Effector memory CD4-positive, alpha-beta T cell (primary cell): ENCODE measurements at regions not wholly inside any gene's neighbourhood (a gene's known extent, or its start where the extent isn't known, plus 50 kb on each side); places are given as distances from the start of the nearest gene placed in this dataset.

Source experiments
- DNase-seq, 3 donors: peaks; one replicate each; pipeline ENCODE4 v3.0.0-alpha.2; 2020
- H3K27ac ChIP-seq: 2 replicates; pipeline ENCODE4 v1.7.0; 2013; ENCODE audit warnings: mild to moderate bottlenecking, low read length, moderate library complexity; ENCODE audit not compliant: insufficient read depth, poor library complexity, severe bottlenecking
- H3K27me3 ChIP-seq: replicated peaks from 2 replicates; pipeline ENCODE4 v1.7.0; 2013; ENCODE audit warnings: mild to moderate bottlenecking, low read length; ENCODE audit not compliant: insufficient read depth, control insufficient read depth, poor library complexity, severe bottlenecking
- H3K36me3 ChIP-seq: 2 replicates; pipeline ENCODE4 v1.7.0; 2013; ENCODE audit warnings: mild to moderate bottlenecking, low read length, moderate library complexity; ENCODE audit not compliant: control insufficient read depth, insufficient read depth
- H3K4me1 ChIP-seq: 2 replicates; pipeline ENCODE4 v1.7.0; 2013; ENCODE audit warnings: low read length, mild to moderate bottlenecking; ENCODE audit not compliant: control insufficient read depth, insufficient read depth, poor library complexity, severe bottlenecking
- H3K4me3 ChIP-seq: 2 replicates; pipeline ENCODE4 v1.7.0; 2013; ENCODE audit warnings: low read length, low read depth, mild to moderate bottlenecking; ENCODE audit not compliant: insufficient read depth, poor library complexity, severe bottlenecking
- H3K9me3 ChIP-seq: 2 replicates; pipeline ENCODE4 v1.7.0; 2013; ENCODE audit warnings: mild to moderate bottlenecking, low read length, moderate library complexity; ENCODE audit not compliant: control insufficient read depth

- no peak overlapping the region for H3K4me3 ChIP-seq
- H3K27me3 ChIP-seq, result no peaks in the 10 kb centered on the region
- H3K4me1 ChIP-seq, result no peaks in the 10 kb centered on the region
- H3K27ac ChIP-seq, result no peak overlapping the region
- no peaks in the 10 kb centered on the region for H3K9me3 ChIP-seq
- no peaks in the 10 kb centered on the region for H3K36me3 ChIP-seq
- no peak for DNase-seq
Observed at GRCh38 chr6:156616495-156616894, 160.7 kb upstream of the ARID1B start.

GRCh38 chr6:156613996-156614395, 163.2 kb upstream of the ARID1B start:
- H3K4me3 ChIP-seq, result no peak overlapping the region
- H3K4me1 ChIP-seq, result no peaks in the 10 kb centered on the region
- DNase-seq, result no peak
- H3K36me3 ChIP-seq, result no peaks in the 10 kb centered on the region
- no peak overlapping the region for H3K27ac ChIP-seq
- no peaks in the 10 kb centered on the region for H3K27me3 ChIP-seq
- H3K9me3 ChIP-seq, result no peaks in the 10 kb centered on the region

- Histone ChIP-seq H3K4me1 (no peaks in the 10 kb centered on the region), H3K27me3 (no peaks in the 10 kb centered on the region), H3K27ac (no peak overlapping the region), H3K9me3 (no peaks in the 10 kb centered on the region), H3K36me3 (no peaks in the 10 kb centered on the region), H3K4me3 (no peak overlapping the region)
- DNase-seq, result no peak
Observed at GRCh38 chr6:156612361-156612760, 164.8 kb upstream of the ARID1B start.

- Histone ChIP-seq H3K9me3 (no peaks in the 10 kb centered on the region), H3K27me3 (no peaks in the 10 kb centered on the region), H3K27ac (no peak overlapping the region), H3K36me3 (no peaks in the 10 kb centered on the region), H3K4me3 (no peak overlapping the region), H3K4me1 (no peaks in the 10 kb centered on the region)
- no peak for DNase-seq
Observed at GRCh38 chr6:156602066-156602385, 175.2 kb upstream of the ARID1B start.

- no peaks in the 10 kb centered on the region for H3K27me3 ChIP-seq
- DNase-seq, result no peak
- H3K36me3 ChIP-seq, result no peaks in the 10 kb centered on the region
- no peak overlapping the region for H3K27ac ChIP-seq
- H3K4me3 ChIP-seq, result no peak overlapping the region
- H3K4me1 ChIP-seq, result no peaks in the 10 kb centered on the region
- H3K9me3 ChIP-seq, result no peaks in the 10 kb centered on the region
Observed at GRCh38 chr6:156601152-156602065, 175.8 kb upstream of the ARID1B start.

- no peak for DNase-seq
- Histone ChIP-seq H3K4me3 (no peak overlapping the region), H3K27me3 (no peaks in the 10 kb centered on the region), H3K27ac (no peak overlapping the region), H3K9me3 (no peaks in the 10 kb centered on the region), H3K36me3 (no peaks in the 10 kb centered on the region), H3K4me1 (no peaks in the 10 kb centered on the region)
Observed at GRCh38 chr6:156600678-156601077, 176.5 kb upstream of the ARID1B start.

GRCh38 chr6:156599978-156600590, 177.1 kb upstream of the ARID1B start:
- Histone ChIP-seq H3K36me3 (no peaks in the 10 kb centered on the region), H3K4me3 (no peak overlapping the region), H3K4me1 (no peaks in the 10 kb centered on the region), H3K27me3 (no peaks in the 10 kb centered on the region), H3K27ac (no peak overlapping the region), H3K9me3 (no peaks in the 10 kb centered on the region)
- DNase-seq, result no peak

- Histone ChIP-seq H3K36me3 (no peaks in the 10 kb centered on the region), H3K4me1 (no peaks in the 10 kb centered on the region), H3K9me3 (no peaks in the 10 kb centered on the region), H3K27me3 (no peaks in the 10 kb centered on the region), H3K27ac (no peak overlapping the region), H3K4me3 (no peak overlapping the region)
- no peak for DNase-seq
Observed at GRCh38 chr6:156599366-156599765, 177.8 kb upstream of the ARID1B start.

GRCh38 chr6:156598855-156599180, 178.4 kb upstream of the ARID1B start:
- Histone ChIP-seq H3K9me3 (no peaks in the 10 kb centered on the region), H3K27me3 (no peaks in the 10 kb centered on the region), H3K4me3 (no peak overlapping the region), H3K27ac (no peak overlapping the region), H3K4me1 (no peaks in the 10 kb centered on the region), H3K36me3 (no peaks in the 10 kb centered on the region)
- no peak for DNase-seq

- Histone ChIP-seq H3K4me1 (no peaks in the 10 kb centered on the region), H3K27ac (no peak overlapping the region), H3K27me3 (no peaks in the 10 kb centered on the region), H3K9me3 (no peaks in the 10 kb centered on the region), H3K4me3 (no peak overlapping the region), H3K36me3 (no peaks in the 10 kb centered on the region)
- DNase-seq, result no peak
Observed at GRCh38 chr6:156598071-156598854, 178.9 kb upstream of the ARID1B start.
